Brain microvascular endothelial cell (primary cell): ENCODE measurements at regions not wholly inside any gene's neighbourhood (a gene's known extent, or its start where the extent isn't known, plus 50 kb on each side); places are given as distances from the start of the nearest gene placed in this dataset.

Source experiments
- DNase-seq: peaks from one replicate; pipeline ENCODE4 v3.0.0-alpha.2; 2020
- H3K27ac ChIP-seq: fragments of 250-450 bp; sonication (Bioruptor Pico); 2 replicates; pipeline ENCODE4 v1.5.1; 2020; ENCODE audit warnings: mild to moderate bottlenecking, moderate library complexity
- H3K27me3 ChIP-seq: fragments of 250-450 bp; sonication (Bioruptor Pico); replicated peaks from 2 replicates; pipeline ENCODE4 v1.5.1; 2020; ENCODE audit warnings: mild to moderate bottlenecking
- H3K36me3 ChIP-seq: fragments of 250-450 bp; sonication (Bioruptor Pico); replicated peaks from 2 replicates; pipeline ENCODE4 v1.5.1; 2020; ENCODE audit warnings: mild to moderate bottlenecking
- H3K4me3 ChIP-seq: 2 replicates; pipeline ENCODE4 v1.5.1; 2011; ENCODE audit warnings: low read depth, mild to moderate bottlenecking, control low read depth, low read length, moderate library complexity
- in situ Hi-C: cut with HindIII; loops from 2 replicates; pipeline ENCODE4 v1.10.0; 2017; ENCODE audit warnings: low sequenced_read_pairs, low pct_ligation_motif_present
- TF ChIP-seq, protein P1 (sequence below): IDR thresholded peaks from 2 replicates; pipeline ENCODE4 v1.5.1; 2011; ENCODE audit warnings: low read depth, mild to moderate bottlenecking, moderate library complexity, low read length, control low read depth, inconsistent platforms; ENCODE audit errors: missing control alignments

DNA sequence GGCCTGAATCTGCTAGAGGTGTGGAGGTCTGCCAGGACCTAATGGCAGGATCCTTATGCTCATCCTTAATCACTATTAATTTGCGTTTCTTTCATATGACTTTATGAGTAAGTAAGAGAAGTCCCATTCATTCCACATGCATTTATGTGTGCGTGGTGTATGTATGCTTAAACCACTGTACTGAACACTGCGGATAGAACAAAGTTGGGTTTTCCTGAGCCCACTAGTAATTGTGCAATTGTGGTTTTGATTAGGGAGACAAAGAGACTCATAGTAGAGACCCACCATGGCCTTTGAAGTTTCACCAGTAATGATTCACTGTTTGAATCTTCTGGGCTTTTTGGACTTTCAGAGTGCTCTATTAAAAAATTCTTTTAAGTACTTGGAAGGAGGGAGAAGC lies 498.5 kb upstream of the DIPK2B start:
- Histone ChIP-seq H3K27ac (no peak overlapping the region), H3K4me3 (no peak overlapping the region), H3K27me3 (no peaks in the 10 kb centered on the region), H3K36me3 (no peaks in the 10 kb centered on the region)
- TF ChIP-seq, protein P1, sequence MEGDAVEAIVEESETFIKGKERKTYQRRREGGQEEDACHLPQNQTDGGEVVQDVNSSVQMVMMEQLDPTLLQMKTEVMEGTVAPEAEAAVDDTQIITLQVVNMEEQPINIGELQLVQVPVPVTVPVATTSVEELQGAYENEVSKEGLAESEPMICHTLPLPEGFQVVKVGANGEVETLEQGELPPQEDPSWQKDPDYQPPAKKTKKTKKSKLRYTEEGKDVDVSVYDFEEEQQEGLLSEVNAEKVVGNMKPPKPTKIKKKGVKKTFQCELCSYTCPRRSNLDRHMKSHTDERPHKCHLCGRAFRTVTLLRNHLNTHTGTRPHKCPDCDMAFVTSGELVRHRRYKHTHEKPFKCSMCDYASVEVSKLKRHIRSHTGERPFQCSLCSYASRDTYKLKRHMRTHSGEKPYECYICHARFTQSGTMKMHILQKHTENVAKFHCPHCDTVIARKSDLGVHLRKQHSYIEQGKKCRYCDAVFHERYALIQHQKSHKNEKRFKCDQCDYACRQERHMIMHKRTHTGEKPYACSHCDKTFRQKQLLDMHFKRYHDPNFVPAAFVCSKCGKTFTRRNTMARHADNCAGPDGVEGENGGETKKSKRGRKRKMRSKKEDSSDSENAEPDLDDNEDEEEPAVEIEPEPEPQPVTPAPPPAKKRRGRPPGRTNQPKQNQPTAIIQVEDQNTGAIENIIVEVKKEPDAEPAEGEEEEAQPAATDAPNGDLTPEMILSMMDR: no peak
- in situ Hi-C loops: no loop called here
- no peak for DNase-seq

DNA sequence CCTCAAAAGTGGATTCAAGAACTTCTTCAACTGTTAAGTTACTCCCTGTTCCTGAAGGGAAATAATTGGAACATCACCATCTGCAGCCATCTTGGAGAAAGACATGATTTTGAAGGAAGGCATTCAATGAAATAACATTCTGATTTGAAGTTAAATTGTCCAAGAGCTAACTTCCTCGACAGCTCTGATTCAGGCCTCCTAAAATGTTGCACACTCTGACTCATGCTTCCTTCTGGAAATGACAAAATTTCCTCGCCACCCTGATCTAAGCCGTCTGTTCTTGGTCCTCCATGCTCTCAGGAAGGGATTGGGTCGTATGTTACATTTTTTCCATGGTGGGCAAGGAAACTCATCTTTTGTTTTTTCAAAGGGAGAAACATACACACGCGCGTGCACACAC lies 496.9 kb upstream of the DIPK2B start:
- no peaks in the 10 kb centered on the region for H3K36me3 ChIP-seq
- H3K27ac ChIP-seq: peak overlapping the region; percentile 35
- DNase-seq: peak; percentile 66
- no peak overlapping the region for H3K4me3 ChIP-seq
- TF ChIP-seq, protein P1: no peak
- in situ Hi-C loops: no loop called here
- H3K27me3 ChIP-seq: no peaks in the 10 kb centered on the region

DNA sequence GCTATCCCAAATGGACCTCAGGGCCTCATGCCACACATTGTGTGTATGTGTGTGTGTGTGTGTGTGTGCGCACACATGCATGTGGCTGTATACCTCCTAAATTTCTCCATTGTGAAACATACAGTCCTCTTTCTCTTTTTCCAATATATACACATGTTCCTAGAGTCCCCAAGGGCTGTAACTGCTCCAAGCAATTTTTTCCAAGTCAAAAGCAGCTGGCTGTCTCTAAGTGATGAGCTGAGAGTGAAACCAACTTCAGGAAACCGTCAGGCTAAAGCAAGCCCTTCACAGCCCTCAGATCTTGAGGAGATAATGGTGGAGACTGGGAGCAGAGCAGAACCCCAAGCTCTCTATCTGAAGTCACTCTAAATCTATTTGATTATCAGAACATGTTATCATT lies 496.1 kb upstream of the DIPK2B start:
- no peaks in the 10 kb centered on the region for H3K27me3 ChIP-seq
- no peak overlapping the region for H3K27ac ChIP-seq
- TF ChIP-seq, protein P1: no peak
- in situ Hi-C loops: no loop called here
- DNase-seq: no peak
- H3K4me3 ChIP-seq: no peak overlapping the region
- H3K36me3 ChIP-seq: no peaks in the 10 kb centered on the region

DNA sequence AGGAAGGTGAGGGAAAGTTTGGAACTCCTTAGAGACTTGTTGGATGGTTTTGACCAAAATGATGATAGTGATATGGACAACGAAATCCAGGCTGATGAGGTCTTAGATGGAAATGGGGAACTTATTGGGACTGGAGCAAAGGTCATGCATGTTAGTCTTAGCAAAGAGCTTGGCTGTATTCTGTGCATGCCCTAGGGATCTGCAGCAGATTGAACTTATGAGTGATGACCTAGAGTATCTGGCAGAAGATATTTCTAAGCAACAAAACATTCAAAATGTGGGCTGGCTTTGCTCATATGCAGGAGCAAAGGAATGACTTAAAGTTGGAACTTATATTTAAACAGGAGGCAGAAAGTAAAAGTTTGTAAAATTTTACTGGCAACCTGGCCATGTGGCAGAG lies 489.3 kb upstream of the DIPK2B start:
- no peak overlapping the region for H3K27ac ChIP-seq
- in situ Hi-C loops: no loop called here

DNA sequence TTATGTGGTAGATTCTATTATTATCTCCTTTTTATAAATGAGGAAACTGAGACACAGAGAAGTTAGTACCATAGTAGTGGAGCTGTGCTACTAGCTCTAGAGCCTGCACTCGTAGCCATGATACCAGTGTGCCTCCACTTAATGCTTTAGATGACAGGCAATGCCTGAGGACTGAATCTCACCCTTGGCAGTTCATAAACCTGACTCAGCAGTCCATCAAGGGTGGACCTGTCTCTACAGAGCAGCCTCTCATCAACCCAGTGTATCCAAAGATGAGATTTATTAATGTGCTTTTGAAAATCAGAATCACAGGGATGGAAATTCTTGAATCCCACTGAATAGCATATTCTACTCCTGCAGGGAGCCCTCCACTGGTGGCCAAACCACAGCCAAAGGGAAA lies 483.2 kb upstream of the DIPK2B start:
- TF ChIP-seq, protein P1: no peak
- Histone ChIP-seq H3K27me3 (no peaks in the 10 kb centered on the region), H3K27ac (no peak overlapping the region), H3K4me3 (no peak overlapping the region), H3K36me3 (no peaks in the 10 kb centered on the region)
- DNase-seq: no peak
- in situ Hi-C loops: no loop called here

More for the DNA sequence above, 489.3 kb upstream of the DIPK2B start:
- no peaks in the 10 kb centered on the region for H3K36me3 ChIP-seq
- no peaks in the 10 kb centered on the region for H3K27me3 ChIP-seq
- DNase-seq: no peak
- no peak overlapping the region for H3K4me3 ChIP-seq
- TF ChIP-seq, protein P1: no peak

DNA sequence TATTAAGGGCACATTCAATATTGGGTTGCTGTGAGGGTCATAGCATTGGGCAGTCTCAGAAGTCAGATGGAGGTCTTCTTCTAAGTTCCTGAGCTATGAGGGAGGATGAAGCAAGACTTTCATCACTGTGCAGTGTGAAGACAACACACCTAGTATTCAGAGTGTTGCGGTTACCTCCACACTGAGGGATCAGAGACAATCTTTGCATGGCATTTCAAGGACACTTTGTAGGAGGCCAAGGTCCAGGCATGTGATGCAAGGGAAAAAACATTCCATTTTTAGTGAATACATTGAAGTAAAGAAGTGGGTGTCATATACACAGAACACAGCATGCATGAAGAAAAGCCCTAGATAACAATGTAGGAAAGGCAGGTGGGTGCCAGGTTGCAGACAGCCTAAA lies 481.2 kb upstream of the DIPK2B start:
- no peaks in the 10 kb centered on the region for H3K27me3 ChIP-seq
- H3K36me3 ChIP-seq: no peaks in the 10 kb centered on the region
- H3K4me3 ChIP-seq: no peak overlapping the region
- DNase-seq: no peak
- in situ Hi-C loops: no loop called here
- TF ChIP-seq, protein P1: no peak
- no peak overlapping the region for H3K27ac ChIP-seq
